Activated CD4-positive, alpha-beta T cell treated with anti-CD3 and anti-CD28 coated beads, Interleukin-2, amount 50 U/mL, for 1 hour (primary cell): ENCODE measurements at regions not wholly inside any gene's neighbourhood (a gene's known extent, or its start where the extent isn't known, plus 50 kb on each side); places are given as distances from the start of the nearest gene placed in this dataset.

Experiments used
- DNase-seq: peaks from one replicate; pipeline ENCODE4 v3.0.0-alpha.2; 2020

DNA sequence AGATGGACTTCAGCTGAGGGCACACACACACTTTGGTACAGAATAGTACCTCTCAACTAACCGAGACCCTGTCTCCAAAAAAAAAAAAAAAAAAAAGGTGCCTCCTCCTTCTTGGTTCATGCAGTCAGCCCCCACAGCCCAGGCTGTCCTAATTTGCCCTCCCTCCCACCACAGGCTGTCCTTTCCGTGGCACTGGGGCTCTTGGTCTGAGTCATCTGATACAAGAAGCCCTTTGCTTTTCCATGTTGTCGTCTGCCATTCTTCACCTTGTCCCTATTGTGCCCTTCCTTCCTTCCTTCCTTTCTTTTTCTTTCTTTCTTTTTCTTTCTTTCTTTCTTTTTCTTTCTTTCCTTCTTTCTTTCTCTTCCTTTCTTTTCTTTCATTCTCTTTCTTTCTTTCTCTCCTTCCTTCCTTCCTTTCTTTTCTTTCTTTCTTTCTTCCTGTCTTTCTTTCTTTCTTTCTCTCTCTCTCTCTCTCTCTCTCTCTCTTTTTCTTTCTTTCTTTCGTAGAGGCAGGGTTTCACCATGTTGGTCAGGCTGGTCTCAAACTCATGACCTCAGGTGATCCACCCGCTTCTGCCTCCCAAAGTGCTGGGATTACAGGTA lies 96.0 kb upstream of the IKZF1 start:
- no peak for DNase-seq

DNA sequence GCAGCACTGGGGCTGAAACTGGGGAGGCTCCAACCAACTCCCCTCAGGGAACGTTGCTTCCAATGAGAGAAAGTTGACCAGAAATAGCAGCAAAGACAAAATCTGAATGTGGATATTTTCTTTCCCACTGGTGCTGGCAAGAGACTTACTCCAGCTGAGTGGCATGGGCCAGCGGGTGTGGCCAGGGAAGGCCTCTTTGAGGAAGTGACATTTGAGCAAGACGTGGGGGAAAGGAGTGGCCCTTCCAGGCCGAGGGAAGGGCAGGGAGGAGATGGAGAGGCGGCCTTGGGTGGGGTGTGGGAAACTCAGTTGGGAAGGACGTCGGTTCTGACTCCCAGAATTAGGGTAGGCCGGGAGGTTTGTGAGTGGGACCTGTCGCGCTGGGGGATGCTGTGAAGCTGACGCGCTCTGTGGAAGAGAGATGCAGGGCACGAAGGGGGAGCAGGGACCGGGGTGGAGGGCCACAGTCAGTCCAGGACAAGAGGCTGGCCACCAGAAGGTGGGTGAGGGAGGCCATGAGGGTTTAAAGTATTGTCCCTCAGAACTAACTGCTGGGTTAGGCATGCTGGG lies 96.7 kb upstream of the IKZF1 start:
- no peak for DNase-seq

- DNase-seq, result no peak
Observed at GRCh38 chr7:50207251-50207564, 97.3 kb upstream of the IKZF1 start.

- DNase-seq, result peak; percentile 69
Observed at GRCh38 chr7:50206453-50207250, 97.9 kb upstream of the IKZF1 start.

DNA sequence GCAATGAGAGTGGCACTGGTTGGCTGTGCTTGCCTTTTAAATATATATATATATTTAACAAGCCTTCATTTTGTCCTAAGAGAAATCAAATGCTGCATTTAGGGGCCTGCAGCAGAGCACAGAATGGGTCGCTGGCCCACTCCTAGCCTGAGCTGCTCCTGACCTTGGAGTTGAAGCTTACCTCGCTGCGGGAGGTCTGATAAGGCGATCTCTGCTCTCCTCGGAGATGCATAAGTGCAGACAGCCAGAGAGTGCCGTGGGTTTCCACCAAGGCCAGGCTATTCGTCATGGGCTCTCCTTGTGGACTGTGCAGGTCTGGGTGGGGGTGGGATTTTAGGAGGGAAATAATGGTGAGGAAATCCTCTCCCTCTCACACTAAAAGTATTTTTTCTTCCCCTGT lies 99.5 kb upstream of the IKZF1 start:
- DNase-seq, result no peak

GRCh38 chr7:50204581-50204980 lies 99.9 kb upstream of the IKZF1 start:
- DNase-seq, result peak; percentile 34

- DNase-seq, result no peak
Observed at GRCh38 chr7:50203521-50203920, 101.0 kb upstream of the IKZF1 start.

DNA sequence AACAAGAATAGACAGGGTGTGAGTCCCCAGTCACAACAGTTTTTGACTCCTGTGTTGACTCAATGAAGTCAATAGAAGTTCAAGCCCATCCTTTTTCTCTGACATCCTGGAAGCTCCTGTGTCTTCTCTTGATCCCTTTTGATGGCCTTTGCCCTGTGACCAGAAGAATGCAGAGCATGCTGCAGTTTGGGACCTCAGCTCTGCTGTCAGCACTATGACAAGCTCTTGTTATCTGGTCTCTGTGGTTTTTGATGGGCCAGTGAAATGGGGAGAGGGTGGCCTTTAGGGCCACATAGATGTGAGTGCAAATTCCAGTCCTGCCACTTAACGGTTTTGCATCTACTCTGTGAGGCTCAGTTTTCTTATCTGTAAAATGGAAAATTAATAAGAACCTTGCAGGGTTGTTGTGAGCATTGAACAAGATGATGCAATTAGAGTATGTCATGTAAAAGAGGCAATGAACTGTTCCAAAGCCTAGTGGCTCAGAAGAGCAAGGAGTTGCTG lies 102.4 kb upstream of the IKZF1 start:
- no peak for DNase-seq

DNA sequence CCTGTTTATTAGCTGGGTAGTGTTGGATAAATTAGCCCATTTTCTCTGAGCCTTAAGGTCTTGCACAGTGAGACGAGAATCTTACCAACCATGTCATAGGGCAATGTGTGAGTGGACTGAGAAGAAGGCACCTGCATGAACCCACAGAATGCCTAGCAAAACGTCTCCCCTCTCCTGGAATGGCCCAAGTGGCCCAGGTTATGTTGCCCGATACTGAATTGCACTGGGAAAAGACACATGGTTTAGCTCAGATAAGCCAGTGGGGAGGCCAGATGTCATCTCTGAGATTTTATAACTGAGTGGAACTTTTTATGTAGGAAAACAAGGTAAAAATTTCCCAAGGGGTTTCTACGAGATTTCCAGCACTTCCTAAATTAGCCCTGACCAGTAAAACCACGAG lies 104.7 kb upstream of the IKZF1 start:
- DNase-seq, result no peak

- peak; percentile 43 for DNase-seq
Observed at GRCh38 chr7:50197549-50197948, 104.5 kb upstream of the ZPBP start.

GRCh38 chr7:50196719-50197118 lies 103.7 kb upstream of the ZPBP start:
- no peak for DNase-seq

GRCh38 chr7:50190776-50191175 lies 97.7 kb upstream of the ZPBP start:
- no peak for DNase-seq

DNA sequence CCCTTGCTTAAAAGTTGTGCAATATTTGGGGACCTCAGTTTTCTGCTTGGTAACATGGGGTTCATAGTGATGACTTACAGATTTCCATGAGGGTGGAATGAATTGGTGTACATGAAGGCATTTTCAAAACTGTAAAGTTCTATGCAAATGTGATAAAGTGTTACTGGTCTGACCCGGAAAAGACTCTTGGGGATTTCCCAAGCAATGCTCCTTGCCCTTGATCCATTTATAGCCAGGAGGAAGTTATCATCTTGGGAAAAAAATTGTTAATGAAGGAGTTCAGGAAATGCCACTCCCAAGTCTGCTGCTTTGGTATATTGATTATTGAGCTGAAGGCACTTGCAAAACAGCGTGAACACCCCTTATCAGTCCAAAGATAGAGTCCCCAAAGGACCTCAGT lies 96.3 kb upstream of the ZPBP start:
- no peak for DNase-seq

- no peak for DNase-seq
Observed at GRCh38 chr7:50185951-50186682, 93.1 kb upstream of the ZPBP start.

DNA sequence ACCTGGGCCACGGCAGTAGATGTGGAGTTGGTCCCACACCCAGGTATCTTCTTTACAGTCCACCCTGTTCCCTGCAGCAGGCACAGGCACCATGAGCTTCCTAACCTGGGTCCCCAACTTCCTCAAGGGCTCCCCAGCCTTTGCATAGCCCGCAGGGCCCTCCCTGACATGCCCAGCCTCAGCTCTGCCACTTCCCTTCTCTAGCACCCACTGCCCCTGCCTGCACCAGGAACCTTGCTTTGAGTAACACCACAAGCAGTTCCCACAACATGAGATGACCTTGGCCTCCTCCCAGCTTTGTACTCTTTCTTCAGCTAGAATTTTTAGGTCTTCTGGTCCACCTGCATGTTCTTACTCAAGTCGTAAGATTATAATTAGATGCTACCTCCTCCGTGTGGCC lies 92.2 kb upstream of the ZPBP start:
- DNase-seq, result no peak

DNA sequence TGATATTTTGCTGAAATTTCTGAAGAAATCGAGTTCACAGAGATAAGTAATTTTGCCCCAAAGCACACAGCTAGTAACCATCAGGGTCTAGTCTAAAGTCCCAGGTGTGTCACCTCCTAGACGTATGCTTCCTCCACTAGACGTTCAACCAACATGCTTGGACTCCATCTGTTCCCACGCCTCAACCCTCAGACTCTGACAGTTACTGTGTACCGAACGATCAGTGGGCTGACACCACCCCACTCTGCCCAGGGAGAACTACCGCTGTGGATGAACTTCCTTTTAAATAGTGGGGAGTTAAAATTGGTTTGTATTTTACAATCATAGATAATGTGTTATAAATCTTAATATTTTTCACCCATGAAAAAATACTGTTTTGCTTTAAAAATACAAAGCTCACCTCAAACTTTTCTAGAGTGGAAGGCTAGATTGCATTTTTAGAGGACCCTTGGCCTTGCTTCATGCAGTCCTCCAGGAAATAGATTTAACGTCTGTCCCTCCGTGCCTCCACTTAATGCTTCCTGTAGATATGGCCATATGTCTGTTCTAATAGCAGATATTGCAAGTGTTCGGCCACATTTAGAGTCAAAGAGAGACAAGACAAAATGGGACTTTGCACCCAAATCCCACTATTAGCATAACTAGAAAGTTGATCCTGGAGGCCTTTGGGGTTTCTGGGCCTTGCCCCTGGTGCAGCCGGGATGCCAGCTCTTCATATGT lies 91.4 kb upstream of the ZPBP start:
- DNase-seq, result no peak

- DNase-seq, result no peak
Observed at GRCh38 chr7:50182759-50183158, 89.7 kb upstream of the ZPBP start.

GRCh38 chr7:50181081-50181480 lies 88.0 kb upstream of the ZPBP start:
- no peak for DNase-seq

DNA sequence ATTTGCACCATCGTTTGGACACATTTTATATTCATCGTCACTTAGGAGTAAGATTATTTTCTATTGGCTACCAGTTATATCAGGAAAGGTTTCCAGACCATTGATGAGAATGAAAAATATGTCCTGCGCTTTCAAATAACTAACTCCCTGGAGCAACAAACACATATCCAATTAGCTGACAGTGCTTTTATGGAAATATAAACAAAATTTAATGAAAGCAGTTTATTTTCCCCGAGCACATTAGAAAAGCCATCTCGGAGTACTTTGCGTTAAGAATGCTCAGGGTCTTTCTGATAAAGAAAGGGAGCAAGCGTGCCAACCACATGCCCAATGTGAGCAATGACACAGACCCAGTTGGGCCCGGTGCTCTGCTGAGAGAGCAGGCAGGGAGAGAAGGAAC lies 85.1 kb upstream of the ZPBP start:
- no peak for DNase-seq

DNA sequence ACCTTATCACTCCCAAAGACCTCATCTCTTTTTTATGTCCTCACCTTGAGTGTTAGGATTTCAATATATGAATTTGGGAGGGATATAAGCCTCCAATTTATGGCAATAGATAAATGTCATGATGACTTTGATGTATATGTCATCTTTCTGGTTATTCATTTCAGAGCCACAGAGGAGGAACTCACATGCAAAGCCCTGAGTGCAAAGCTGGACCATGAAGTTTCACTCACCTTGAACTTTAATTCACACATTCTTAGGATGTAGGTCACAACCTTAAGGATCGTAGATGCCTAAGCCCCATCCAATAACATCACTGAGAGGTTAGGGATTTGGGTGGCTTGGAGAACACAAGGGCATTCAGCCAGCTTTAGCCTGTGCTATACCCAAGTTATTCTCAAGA lies 81.9 kb upstream of the ZPBP start:
- DNase-seq, result no peak

DNA sequence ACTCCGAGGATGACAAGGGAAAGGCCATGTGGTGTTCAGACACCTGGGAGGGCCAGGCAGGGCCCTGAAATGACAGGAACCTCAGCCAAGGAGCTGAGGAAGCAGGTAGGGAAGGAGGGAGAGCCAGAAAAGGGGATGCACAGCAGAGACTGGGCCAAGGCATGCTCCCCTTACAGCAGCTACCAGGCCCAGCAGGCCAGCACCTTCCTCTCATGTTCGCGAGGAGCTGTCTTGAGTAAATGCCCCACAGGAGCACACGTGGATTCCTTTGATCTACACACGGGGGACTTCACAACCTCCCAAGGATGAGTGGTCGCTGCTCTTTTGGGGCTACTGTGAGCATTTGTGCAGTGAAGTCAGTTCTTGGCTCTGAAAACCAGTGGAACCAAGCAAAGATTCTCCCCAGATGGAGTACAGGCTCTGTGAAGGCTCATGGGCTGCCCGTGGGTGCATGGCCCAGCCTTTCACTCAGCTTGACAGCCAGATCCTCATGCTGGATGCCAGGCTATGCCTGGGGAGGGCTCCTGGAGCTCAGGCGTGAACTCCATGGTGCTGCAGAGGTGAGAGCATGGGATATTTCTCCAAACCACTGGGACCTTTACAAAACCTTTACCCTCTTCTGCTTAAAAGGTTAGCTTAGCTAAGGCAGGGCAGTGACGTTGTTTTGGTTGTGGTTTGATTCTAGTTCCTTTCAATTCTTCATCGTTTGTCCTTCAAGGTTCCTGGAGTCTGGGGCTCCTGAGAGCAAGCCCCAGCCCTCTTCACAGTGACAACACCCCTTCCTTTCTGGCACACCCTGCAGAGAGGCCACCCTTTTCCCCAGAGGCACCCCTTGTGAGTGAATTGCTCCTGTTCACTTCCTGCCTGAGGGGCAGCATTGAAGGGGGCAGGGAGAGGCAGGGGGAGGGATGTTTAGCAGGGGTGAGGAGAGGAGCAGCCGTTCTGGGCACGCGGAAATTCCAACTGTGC lies 74.2 kb upstream of the ZPBP start:
- DNase-seq, result no peak
